Pons (tissue), 1 donor: ENCODE measurements at regions not wholly inside any gene's neighbourhood (a gene's known extent, or its start where the extent isn't known, plus 50 kb on each side); places are given as distances from the start of the nearest gene placed in this dataset.
"Not testable (repeated sequence)": the region's sequence is repeated elsewhere in the genome, so short reads cannot be mapped to it uniquely, and the experiment has no call there.

ENCODE experiments used
- DNase-seq: peaks from one replicate; pipeline ENCODE4 v3.0.0-alpha.2; 2016; ENCODE audit warnings: low spot score

GRCh38 chr11:70549386-70549785 lies 151.1 kb downstream of the CTTN start:
- no peak for DNase-seq

DNA sequence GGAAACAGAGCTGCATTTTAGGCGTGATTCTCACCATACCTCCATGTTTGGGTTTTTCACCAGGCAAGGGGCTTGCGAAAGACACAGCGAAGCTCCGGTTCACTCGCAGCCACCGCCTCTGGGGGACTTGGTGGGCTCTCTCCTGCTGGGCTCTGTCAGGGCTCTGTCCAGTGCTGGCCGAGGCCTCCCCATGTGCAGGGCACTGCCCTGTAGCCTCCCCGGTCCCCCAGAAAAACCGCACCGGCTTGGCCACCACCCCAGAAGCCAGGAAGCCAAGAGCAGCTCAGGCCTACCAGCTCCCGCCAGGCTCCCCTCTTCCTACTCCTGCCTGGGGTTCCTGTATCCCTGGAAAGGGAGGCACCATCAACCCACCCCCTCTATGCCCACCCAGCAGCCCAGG lies 151.5 kb downstream of the CTTN start:
- DNase-seq: no peak

DNA sequence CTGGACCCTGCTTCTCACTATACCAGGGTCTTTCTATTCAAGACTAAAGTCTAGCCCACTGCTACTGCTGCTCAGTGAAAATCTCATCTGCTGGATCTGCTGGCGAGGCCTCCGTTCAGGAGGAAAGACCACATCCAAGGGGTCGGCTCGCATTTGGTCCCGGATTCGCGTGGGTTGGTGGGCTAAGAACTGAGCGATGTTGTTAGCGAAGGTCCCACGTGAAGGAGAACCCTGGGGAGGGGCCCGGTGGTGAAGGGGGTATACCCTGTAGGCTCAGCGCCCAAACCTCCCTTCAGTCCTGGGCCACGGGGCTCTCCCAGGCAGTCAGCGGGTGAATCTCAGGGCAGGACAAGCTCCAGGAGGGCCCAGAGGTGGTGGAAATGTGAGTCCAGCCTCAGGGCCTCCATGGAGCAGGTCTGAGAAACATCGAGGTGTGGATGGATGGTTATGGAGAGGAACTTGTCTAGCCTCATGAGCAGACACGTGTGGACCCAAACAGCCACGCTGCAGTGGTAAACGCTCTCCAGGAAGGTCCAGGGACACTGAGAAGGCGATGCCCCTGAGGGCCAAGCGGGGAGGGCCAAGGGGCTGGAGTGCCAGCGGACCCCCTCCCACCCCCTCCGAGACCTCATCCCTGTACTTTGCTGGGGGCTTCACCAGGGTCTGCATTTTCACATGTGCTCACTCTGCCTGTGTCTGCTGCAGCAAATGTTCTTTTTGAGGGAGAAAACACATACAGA lies 152.3 kb downstream of the CTTN start:
- no peak for DNase-seq

GRCh38 chr11:70551351-70552166 lies 153.2 kb downstream of the CTTN start:
- no peak for DNase-seq

- DNase-seq: no peak
Observed at GRCh38 chr11:70552167-70553150, 154.1 kb downstream of the CTTN start.

DNA sequence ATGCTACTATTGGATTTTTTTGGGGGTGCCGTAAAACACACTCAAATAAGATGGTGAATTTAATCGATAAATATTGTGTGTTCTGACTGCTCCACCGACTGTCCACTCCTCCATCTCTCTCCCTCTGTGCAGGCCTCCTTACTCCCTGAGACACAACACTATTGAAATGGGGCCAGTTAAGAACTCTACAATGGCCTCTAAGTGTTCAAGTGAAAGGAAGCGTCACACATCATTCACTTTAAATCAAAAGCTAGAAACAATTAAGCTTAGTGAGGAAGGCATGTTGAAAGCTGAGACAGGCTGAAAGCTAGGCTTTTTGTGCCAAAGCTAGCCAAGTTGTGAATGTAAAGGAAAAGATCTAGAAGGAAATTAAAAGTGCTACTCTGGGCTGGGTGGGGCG lies 156.7 kb downstream of the CTTN start:
- no peak for DNase-seq

GRCh38 chr11:70556884-70557741 lies 158.8 kb downstream of the CTTN start:
- no peak for DNase-seq

- DNase-seq: no peak
Observed at GRCh38 chr11:70557742-70558485, 159.6 kb downstream of the CTTN start.

- DNase-seq: no peak
Observed at GRCh38 chr11:70558681-70559080, 160.4 kb downstream of the CTTN start.

DNA sequence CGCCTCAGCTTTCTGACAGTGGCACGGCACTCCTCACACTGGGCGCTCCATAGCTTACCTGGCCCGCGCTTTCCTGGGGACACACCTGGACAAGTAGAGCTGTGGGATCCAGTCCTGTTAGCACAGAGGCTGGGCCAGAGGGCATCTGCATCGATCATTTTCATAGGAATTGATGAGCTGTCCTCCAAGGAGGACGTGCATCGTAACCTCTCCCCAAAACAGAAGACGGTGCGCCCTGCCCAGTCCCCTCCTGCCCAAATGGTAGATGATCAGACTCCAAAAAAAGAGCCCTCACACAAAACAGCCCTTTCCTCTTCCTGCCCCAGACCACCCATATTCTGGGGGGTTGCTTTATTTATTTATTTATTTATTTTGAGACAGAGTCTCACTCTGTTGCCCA lies 161.2 kb downstream of the CTTN start:
- no peak for DNase-seq

GRCh38 chr11:70560621-70561020 lies 162.3 kb downstream of the CTTN start:
- not testable (repeated sequence) for DNase-seq

DNA sequence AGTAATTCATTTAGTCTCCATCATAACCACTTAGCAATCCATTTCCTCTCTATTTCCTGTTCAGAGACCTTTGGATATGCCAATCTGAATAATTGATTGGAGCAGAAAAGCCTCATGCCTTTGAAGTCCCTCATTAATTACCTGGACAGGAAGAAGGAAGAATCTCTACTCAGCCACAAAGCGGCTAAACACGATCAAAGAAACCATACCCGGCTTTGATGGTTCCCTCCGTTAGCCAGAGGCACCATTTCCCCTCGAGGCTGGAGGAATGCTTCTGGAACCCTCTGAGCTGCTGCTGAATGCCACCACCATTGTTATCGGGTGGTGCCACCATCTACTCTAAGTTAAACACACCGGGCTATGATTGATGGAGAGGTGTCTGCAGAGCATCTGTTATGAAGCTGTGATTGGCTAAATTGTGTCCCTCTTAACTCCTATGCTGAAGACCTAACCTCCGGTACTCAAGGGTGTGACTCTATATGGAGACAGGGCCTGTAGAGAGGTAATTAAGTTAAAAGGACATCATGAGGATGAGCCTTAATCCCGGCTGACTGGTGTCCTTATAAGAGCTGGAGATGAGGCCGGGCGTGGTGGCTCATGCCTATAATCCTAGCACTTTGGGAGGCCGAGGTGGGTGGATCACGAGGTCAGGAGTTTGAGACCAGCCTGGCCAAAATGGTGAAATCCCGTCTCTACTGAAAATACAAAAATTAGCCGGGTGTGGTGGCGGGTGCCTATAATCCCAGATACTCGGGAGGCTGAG lies 168.6 kb downstream of the CTTN start:
- DNase-seq: no peak

DNA sequence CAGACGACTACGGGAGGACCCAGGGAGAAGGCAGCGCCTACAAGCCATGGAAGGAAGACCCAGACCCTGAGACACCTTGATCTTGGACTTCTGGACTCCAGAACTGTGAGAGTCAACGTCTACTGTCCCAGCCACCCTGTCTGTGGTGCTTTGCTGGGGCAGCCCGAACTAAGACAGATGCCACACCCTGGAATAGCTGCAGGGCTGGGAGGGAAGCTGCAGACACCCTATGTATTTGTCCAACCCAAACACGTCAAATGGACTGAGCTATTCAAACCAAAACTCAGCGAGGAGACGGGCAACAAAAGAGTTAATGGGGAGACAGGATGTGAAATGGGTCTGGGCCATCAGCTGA lies 169.3 kb downstream of the CTTN start:
- DNase-seq: no peak

DNA sequence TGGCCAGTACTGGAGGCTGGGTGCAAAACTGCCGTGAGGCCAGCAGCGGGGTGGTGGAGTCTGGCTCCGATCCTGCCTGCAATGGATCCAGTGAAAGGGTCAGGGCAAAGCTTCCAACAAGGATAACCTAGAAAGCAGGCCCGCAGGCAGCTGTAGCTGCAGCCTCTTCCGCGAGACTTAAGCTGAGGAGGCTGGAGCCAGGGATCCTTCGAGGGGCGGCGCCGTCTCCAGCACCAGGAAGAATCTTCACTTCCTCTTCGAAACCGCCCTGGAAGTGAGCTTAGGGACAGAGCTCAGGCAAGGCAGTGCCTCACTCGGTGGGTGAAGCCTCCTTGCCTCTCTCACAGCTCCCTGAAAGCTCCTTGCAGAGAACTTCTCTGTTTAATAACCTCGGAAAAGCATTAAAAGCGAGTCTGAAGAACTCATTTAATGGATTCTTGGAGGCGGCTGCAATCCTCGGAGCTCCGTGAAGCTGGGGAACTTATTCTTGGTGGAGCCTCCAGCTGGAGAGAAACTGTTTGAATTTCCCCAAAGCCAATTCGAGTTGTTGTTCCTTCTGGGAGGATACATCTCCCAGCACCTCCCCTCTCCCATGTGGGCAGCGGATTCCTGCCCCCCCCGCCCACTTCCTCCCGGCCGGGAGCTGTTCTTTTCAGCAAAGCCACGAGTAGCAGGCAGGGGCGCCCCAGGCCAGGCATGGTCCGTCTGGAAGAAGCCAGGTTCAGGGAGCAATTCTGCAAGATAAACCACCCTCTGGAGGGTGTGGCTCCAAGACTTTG lies 169.9 kb downstream of the CTTN start:
- peak; percentile 10 for DNase-seq

DNA sequence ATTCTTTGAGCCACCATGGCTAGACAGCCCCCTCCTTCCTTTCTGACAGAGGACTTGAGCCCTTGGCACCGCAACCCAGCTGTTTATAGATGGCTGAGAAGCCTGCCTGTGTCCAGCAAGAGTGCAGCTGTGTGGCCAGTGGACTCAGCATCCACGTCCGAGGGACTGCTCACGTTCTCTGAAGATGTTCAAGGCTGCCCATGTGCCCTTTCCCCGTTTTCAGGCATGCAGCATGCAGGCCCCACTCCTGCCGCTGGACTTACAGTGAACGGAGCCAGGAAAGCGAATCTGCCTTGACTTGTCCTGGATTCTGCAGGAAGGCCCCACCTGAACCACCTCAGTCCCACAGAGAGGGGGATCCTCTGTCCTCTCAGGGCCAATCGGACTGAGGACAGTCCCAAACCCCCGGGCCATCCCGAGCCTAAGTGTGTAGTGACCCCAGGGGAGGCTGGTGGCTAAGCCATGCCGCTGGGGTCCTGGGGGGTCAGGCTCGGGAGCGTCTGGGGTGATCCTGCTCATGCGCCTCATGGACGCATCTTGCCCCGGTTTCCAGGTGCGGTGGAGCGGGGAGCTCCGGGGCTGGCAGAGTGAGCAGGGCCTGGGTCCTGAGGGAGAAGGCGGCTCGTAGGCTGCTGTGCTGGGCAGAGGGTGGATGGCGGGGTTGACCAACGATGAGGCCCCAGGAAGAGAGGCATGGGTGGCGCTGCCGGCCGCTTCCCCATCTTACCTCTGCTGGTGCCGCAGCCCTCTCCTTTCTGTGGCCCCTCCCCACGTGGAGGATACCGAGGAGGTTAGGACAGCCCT lies 170.7 kb downstream of the CTTN start:
- DNase-seq: no peak

DNA sequence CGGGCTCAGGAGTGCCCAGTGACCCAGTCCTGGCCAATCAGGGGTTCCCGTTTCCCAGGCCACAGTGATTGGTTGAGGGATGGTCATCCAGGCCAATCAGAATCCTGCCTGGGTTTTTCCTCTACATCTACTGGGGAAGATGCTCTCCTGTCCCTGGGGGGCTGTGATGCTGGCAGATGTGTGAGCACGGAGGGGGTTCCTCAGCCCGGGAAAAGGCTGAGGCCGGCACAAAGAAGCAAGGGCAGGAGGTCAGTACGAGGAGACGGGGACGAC lies 171.2 kb downstream of the CTTN start:
- DNase-seq: no peak

DNA sequence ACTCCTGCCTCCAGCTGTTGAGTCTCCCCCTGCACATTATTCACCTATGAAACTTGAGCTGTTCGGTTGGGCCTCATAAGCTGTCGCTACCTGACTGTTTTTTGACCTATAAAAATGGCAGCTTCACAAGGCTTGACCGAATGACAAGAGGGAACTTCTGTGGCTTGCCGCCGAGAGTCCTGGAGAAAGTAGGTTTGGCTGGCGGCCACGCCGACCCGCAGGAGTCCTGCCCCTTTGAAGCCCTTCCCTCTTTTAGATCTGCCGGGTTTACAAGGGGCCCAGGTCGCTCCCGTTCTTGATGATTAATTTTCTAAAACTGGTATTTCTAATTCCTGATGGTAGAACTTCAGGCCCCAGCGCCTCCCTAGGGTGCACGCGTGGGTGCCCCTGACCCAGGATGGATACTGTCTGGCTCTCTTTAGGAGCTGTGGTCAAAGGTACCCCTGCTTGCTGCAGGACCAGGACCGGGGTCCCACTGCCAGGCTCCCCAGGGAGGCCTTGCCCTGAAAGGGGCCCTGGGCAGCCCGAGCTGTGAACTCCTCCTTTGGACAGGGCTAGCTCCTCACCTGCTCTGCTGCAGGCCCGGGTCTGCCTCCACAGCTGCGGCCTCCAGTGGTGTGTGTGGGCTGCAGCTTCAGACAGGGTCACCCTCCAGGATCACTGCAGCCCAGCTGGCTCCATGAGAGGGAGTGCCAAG lies 171.8 kb downstream of the CTTN start:
- no peak for DNase-seq
